KMS-11 (cell line): ENCODE measurements at regions not wholly inside any gene's neighbourhood (a gene's known extent, or its start where the extent isn't known, plus 50 kb on each side); places are given as distances from the start of the nearest gene placed in this dataset.

Experiments
- H2AFZ ChIP-seq: fragments of 200-600 bp; sonication (generic); 2 replicates; pipeline ENCODE4 v1.6.1; 2016; ENCODE audit warnings: antibody characterized with exemption, mixed run types, low read depth
- H3K27ac ChIP-seq: fragments of 200-600 bp; sonication (generic); 2 replicates; pipeline ENCODE4 v1.6.1; 2016; ENCODE audit warnings: mild to moderate bottlenecking, mixed run types
- H3K27me3 ChIP-seq: fragments of 200-600 bp; sonication (generic); 2 replicates; pipeline ENCODE4 v1.6.1; 2017; ENCODE audit warnings: mild to moderate bottlenecking, low read depth, mixed run types, moderate library complexity; ENCODE audit not compliant: insufficient read depth
- H3K36me3 ChIP-seq: fragments of 200-600 bp; sonication (generic); 2 replicates; pipeline ENCODE4 v1.6.1; 2017; ENCODE audit warnings: mild to moderate bottlenecking, mixed run types; ENCODE audit not compliant: insufficient read depth
- H3K4me1 ChIP-seq: fragments of 200-600 bp; sonication (generic); 2 replicates; pipeline ENCODE4 v1.6.1; 2016; ENCODE audit warnings: mild to moderate bottlenecking, low read depth, mixed run types; ENCODE audit not compliant: poor library complexity, severe bottlenecking
- H3K4me2 ChIP-seq: fragments of 200-600 bp; sonication (generic); 2 replicates; pipeline ENCODE4 v1.7.0; 2016; ENCODE audit warnings: mild to moderate bottlenecking, mixed run types
- H3K4me3 ChIP-seq: fragments of 200-600 bp; sonication (generic); IDR thresholded peaks from 2 replicates; pipeline ENCODE4 v1.6.1; 2017; ENCODE audit warnings: low read depth, low read length, mixed read lengths; ENCODE audit not compliant: insufficient read depth
- H3K79me2 ChIP-seq: fragments of 200-600 bp; sonication (generic); 2 replicates; pipeline ENCODE4 v1.6.1; 2016; ENCODE audit warnings: low read depth, mixed run types; ENCODE audit not compliant: insufficient read depth
- H3K9ac ChIP-seq: fragments of 200-600 bp; sonication (generic); 2 replicates; pipeline ENCODE4 v1.6.1; 2016; ENCODE audit warnings: mild to moderate bottlenecking, mixed run types
- H4K20me1 ChIP-seq: fragments of 200-600 bp; sonication (generic); 2 replicates; pipeline ENCODE4 v1.6.1; 2016; ENCODE audit warnings: mild to moderate bottlenecking, mixed run types; ENCODE audit not compliant: insufficient read depth
- TF ChIP-seq, protein P1 (sequence below): fragments of 200-600 bp; sonication (generic); conservative IDR thresholded peaks from 2 replicates; pipeline ENCODE4 v1.6.1; 2017; ENCODE audit warnings: low read depth, mild to moderate bottlenecking, antibody characterized with exemption, low read length, moderate library complexity, mixed read lengths

- H2AFZ ChIP-seq: no peak overlapping the region
- no peaks in the 10 kb centered on the region for H3K4me1 ChIP-seq
- no peak overlapping the region for H3K9ac ChIP-seq
- H3K27ac ChIP-seq: no peak overlapping the region
- no peak overlapping the region for H3K4me3 ChIP-seq
- H3K36me3 ChIP-seq: no peaks in the 10 kb centered on the region
- TF ChIP-seq, protein P1, sequence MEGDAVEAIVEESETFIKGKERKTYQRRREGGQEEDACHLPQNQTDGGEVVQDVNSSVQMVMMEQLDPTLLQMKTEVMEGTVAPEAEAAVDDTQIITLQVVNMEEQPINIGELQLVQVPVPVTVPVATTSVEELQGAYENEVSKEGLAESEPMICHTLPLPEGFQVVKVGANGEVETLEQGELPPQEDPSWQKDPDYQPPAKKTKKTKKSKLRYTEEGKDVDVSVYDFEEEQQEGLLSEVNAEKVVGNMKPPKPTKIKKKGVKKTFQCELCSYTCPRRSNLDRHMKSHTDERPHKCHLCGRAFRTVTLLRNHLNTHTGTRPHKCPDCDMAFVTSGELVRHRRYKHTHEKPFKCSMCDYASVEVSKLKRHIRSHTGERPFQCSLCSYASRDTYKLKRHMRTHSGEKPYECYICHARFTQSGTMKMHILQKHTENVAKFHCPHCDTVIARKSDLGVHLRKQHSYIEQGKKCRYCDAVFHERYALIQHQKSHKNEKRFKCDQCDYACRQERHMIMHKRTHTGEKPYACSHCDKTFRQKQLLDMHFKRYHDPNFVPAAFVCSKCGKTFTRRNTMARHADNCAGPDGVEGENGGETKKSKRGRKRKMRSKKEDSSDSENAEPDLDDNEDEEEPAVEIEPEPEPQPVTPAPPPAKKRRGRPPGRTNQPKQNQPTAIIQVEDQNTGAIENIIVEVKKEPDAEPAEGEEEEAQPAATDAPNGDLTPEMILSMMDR: no peak
- H3K27me3 ChIP-seq: peaks cover 44% of the 10 kb centered on the region; the same call in 1 of the 2 replicates
- H3K79me2 ChIP-seq: no peaks in the 10 kb centered on the region
- H4K20me1 ChIP-seq: no peaks in the 10 kb centered on the region
- H3K4me2 ChIP-seq: no peak overlapping the region
These were observed 89.3 kb upstream of the SDK2 start for GRCh38 chr17:73733517-73733916.

DNA sequence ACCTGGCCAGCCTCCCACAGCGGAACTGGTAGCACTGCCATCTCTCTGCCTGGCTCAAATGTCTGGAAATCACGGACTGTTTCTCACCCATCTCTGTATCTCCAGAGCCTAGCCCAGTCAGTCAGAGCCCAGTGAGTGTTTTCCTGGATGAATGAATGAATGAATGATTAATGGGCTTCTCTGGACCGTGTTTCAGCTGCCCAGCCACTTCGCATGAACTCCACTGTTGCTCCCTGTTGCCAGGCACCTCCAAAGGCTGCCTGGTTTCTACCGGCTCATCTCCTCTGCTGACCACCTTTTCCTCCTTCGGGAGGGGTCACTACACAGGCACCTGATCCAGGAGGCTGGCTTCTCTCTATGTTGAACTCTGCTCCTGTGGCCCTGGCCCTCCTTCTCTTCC is 91.0 kb upstream of the SDK2 start:
- no peaks in the 10 kb centered on the region for H3K36me3 ChIP-seq
- H3K27me3 ChIP-seq: peaks cover 53% of the 10 kb centered on the region
- TF ChIP-seq, protein P1: no peak
- H3K4me2 ChIP-seq: no peak overlapping the region
- no peaks in the 10 kb centered on the region for H3K4me1 ChIP-seq
- H3K27ac ChIP-seq: no peak overlapping the region
- no peak overlapping the region for H3K4me3 ChIP-seq
- no peaks in the 10 kb centered on the region for H4K20me1 ChIP-seq
- H3K79me2 ChIP-seq: no peaks in the 10 kb centered on the region
- no peak overlapping the region for H2AFZ ChIP-seq
- H3K9ac ChIP-seq: no peak overlapping the region

DNA sequence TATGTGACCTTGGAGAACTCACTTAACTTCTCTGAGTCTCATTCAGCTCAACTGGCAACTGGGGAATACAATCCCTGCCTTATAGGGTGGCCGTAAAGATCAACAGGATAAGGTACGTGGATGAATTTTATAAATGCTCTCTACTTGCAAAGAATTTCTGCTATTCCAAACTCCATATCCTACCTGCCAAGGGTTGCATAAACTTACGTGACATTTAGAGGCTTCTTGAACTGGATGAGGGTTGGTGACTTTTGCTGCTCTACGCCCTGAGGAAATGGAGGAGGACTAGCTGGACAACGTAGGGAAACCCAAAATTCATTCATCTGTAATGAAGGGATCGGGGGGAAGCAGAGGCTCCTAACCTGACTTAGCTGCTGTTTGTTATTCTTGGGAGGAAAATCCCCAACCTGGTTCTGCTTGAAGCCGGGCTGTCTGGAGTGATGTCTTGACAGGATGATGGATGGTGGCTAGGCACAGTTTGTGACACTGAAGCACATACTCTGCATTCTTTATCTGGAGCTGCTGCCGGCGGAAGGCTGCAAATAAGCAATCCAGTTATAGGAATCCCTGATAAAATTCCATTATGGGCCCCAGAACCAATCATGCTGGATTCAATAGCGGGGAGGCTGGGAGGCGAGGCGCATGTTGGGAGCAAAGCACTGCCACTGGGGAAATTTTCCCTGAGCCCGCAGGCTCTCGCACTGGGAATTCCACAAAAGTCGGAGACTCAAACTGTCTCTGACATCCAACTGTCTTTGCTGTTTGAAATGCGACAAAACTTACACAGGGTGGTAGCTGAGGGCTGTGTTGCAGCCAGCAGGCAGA is 94.7 kb upstream of the SDK2 start:
- TF ChIP-seq, protein P1: no peak
- Histone ChIP-seq H4K20me1 (no peaks in the 10 kb centered on the region), H3K4me1 (no peaks in the 10 kb centered on the region), H2AFZ (no peak overlapping the region), H3K27me3 (peaks cover 72% of the 10 kb centered on the region), H3K9ac (no peak overlapping the region), H3K4me2 (no peak overlapping the region), H3K36me3 (no peaks in the 10 kb centered on the region), H3K79me2 (no peaks in the 10 kb centered on the region), H3K27ac (no peak overlapping the region), H3K4me3 (no peak overlapping the region)

DNA sequence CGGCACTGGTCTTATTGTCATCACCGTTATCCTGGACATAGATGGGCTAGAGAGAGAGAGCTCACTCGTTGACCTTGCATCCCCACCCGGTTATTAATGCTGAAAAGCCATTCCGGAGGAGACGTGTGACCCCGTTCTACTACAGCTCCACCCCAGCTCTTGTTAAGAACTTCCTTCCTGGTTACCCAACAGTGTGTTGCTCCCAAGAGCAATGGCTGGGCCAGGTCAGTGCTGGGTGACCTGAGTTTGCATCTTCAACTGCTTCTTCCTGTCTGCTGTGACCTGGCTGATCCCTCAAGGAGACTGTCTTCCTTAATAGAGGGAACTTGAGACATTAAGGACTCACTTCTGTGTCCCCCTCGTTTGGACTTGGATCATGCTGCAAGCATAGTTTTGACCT is 96.1 kb upstream of the SDK2 start:
- H3K36me3 ChIP-seq: no peaks in the 10 kb centered on the region
- TF ChIP-seq, protein P1: no peak
- no peak overlapping the region for H3K4me3 ChIP-seq
- no peak overlapping the region for H3K27ac ChIP-seq
- no peaks in the 10 kb centered on the region for H4K20me1 ChIP-seq
- H3K79me2 ChIP-seq: no peaks in the 10 kb centered on the region
- no peak overlapping the region for H3K4me2 ChIP-seq
- H3K4me1 ChIP-seq: no peaks in the 10 kb centered on the region
- no peak overlapping the region for H3K9ac ChIP-seq
- H3K27me3 ChIP-seq: peaks cover 63% of the 10 kb centered on the region
- no peak overlapping the region for H2AFZ ChIP-seq
